ENCODE measurements at regions not wholly inside any gene's neighbourhood (a gene's known extent, or its start where the extent isn't known, plus 50 kb on each side); places are given as distances from the start of the nearest gene placed in this dataset.

DNA sequence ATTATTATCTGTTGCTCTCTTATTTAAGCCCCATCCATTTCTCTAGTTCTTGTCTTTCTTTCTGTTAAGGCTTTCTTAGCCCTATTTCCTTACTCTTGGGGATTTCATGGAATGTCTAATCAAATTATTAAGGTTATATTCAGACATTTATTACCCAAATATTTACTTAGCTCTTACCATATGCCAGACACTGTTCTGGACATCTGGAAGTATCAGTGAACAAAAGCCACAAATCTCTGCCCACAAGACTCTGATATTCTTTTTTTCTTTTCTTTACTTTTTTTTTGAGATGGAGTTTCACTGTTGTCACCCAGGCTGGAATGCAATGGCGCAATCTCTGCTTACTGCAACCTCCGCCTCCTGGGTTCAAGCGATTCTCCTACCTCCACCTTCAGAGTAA is 74.3 kb upstream of the NBL1 start:
- 90 to 97% methylated on average over 3 of the region's 3 CpGs for WGBS, 2 donors

DNA sequence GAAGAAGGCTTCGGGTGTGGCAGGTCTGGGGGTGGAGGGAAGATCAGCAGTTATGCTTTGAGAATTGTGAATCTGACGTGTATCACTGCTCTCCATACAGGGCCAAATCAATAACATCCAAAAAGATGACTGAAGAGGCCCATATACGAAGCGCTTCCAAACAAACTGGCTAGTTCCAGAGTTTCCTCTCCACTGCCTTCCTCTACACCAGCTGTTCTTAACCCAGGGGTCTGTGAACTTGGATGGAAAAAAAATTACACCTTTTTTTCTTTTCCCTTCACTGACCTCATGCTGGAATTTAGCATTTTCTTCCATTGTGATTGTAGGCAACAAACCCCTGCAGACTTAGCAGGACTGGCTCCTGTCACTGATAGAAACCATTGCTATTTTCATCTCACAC is 77.1 kb upstream of the NBL1 start:
- Histone ChIP-seq H3K27me3 (no peaks in the 10 kb centered on the region), H3K27ac (no peak overlapping the region), H3K4me1 (peaks cover 5 to 22% (median 17%) of the 10 kb centered on the region in 3 donors), H3K4me3 (no peak overlapping the region), H3K9me3 (no peaks in the 10 kb centered on the region), H3K36me3 (no peaks in the 10 kb centered on the region)
- WGBS, 2 donors: 90 to 92% methylated on average over 4 of the region's 4 CpGs
- TF ChIP-seq POLR2A (IDR thresholded peaks at IDR 0.05): no peak
- TF ChIP-seq, protein P1, sequence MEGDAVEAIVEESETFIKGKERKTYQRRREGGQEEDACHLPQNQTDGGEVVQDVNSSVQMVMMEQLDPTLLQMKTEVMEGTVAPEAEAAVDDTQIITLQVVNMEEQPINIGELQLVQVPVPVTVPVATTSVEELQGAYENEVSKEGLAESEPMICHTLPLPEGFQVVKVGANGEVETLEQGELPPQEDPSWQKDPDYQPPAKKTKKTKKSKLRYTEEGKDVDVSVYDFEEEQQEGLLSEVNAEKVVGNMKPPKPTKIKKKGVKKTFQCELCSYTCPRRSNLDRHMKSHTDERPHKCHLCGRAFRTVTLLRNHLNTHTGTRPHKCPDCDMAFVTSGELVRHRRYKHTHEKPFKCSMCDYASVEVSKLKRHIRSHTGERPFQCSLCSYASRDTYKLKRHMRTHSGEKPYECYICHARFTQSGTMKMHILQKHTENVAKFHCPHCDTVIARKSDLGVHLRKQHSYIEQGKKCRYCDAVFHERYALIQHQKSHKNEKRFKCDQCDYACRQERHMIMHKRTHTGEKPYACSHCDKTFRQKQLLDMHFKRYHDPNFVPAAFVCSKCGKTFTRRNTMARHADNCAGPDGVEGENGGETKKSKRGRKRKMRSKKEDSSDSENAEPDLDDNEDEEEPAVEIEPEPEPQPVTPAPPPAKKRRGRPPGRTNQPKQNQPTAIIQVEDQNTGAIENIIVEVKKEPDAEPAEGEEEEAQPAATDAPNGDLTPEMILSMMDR (IDR thresholded peaks at IDR 0.05): no peak
- intact Hi-C loops (cut with DNase I): no loop called here
- no peak for DNase-seq

More for the DNA sequence above, 74.3 kb upstream of the NBL1 start:
- TF ChIP-seq, protein P1 (IDR thresholded peaks at IDR 0.05): no peak
- TF ChIP-seq POLR2A (IDR thresholded peaks at IDR 0.05): no peak
- intact Hi-C loops (cut with DNase I): no loop called here
- DNase-seq: no peak
- Histone ChIP-seq H3K36me3 (no peaks in the 10 kb centered on the region), H3K9me3 (no peaks in the 10 kb centered on the region), H3K27me3 (no peaks in the 10 kb centered on the region), H3K4me3 (no peak overlapping the region), H3K4me1 (peaks cover 0 to under 1% (median 0%) of the 10 kb centered on the region in 3 donors), H3K27ac (no peak overlapping the region)

DNA sequence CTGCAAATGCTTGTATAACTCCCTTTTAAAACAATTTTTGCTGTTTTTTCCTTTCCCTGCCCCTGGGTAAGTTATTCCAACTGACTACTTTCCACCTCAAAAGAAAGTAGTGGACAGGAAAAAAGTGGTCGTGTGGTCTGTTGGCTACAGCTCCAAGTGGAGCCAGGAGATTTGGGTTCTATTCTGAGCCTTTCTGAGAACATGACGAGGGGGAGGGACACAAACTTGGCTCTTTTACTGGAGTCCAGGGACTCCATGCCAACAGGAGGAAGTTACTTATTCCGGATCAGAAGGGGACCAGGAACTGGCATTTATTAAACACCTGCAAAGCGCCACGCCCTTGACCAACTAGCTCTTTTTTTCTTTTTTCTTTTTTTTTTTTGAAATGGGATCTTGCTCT is 79.0 kb upstream of the CAPZB start:
- DNase-seq: no peak
- Histone ChIP-seq H3K9me3 (no peaks in the 10 kb centered on the region), H3K27me3 (no peaks in the 10 kb centered on the region), H3K36me3 (no peaks in the 10 kb centered on the region), H3K4me1 (peaks cover 5 to 22% (median 17%) of the 10 kb centered on the region in 3 donors), H3K27ac (peak overlapping the region; percentile 61 to 86 (median 80)), H3K4me3 (peak overlapping the region in 2 of 4 donors; percentile 21 to 44)
- 55 to 56% methylated on average over 4 to 5 of the region's 5 CpGs for WGBS, 2 donors
- intact Hi-C loops (cut with DNase I): no loop called here
- TF ChIP-seq, protein P1 (IDR thresholded peaks at IDR 0.05): no peak
- TF ChIP-seq POLR2A (IDR thresholded peaks at IDR 0.05): no peak

DNA sequence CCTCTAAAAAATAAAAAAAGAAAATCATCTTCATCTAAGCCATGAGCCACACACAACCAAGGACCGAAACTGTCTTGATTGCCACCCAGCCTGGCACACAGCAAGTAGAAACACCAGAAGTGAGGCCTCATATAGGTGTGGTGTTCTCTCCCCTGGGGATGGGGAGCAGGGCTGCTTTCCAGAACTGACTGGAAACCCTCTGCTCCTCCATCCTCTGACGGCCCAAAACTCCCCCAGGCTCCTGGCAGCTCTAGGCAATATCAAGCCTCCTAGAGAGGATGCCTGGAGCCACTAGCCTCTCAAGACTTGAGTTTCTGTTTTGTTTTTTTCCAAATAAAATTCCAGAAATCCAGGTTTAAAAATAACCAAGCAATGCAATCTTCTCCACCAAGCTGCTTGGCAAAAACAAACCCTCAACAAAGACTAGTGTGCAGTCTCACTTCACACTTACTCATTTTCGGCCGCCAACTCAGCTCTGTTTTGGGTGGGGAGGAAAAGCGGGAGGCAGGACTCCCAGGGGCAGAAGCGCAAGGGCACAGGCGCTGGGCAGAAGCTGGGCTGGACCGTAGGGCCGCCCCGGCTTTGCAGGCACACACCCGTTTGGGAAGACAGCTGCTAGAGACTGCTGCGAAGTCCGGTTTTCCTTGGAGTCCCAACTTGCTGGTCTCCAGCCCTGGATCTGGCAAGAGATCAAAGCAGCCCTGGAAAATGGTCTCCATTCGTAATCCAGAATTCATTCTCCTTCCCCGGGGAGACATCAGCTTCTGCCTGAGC is 78.2 kb upstream of the CAPZB start:
- WGBS, 2 donors: 0 to 39% methylated on average over 3 to 9 of the region's 15 CpGs
- intact Hi-C loops (cut with DNase I): no loop called here
- no peaks in the 10 kb centered on the region for H3K36me3 ChIP-seq
- no peak for DNase-seq
- TF ChIP-seq, protein P1 (IDR thresholded peaks at IDR 0.05): no peak
- peak in 1 of 4 donors; percentile 21 for TF ChIP-seq POLR2A (IDR thresholded peaks at IDR 0.05)
- H3K4me3 ChIP-seq: peak overlapping the region in 3 of 4 donors; percentile 21 to 44 (median 25)
- peak overlapping the region; percentile 61 to 86 (median 80) for H3K27ac ChIP-seq
- H3K4me1 ChIP-seq: peaks cover 5 to 22% (median 17%) of the 10 kb centered on the region in 3 donors
- no peaks in the 10 kb centered on the region for H3K9me3 ChIP-seq
- no peaks in the 10 kb centered on the region for H3K27me3 ChIP-seq

DNA sequence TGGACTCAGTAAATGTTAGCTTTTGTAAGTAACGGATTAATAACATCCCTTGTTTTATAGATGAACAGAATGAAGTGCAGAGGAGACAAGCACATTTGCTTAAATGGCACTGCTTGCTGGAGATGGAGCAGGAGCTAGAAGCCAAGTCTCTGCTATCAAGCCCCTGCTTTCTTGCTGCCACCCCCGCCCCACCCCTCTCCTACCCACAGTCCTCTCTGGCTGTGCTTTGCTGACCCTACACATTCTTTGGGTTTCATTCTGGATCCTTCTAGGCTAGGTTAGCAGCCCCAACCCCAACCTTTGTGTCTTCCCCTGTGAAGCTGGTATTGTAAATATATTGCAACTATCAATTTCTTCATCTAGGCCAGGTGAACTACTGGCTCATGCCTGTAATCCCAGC is 77.5 kb upstream of the CAPZB start:
- TF ChIP-seq, protein P1 (IDR thresholded peaks at IDR 0.05): no peak
- TF ChIP-seq POLR2A (IDR thresholded peaks at IDR 0.05): no peak
- H3K27me3 ChIP-seq: no peaks in the 10 kb centered on the region
- 71 to 83% methylated on average over 2 of the region's 2 CpGs for WGBS, 2 donors
- no peak for DNase-seq
- H3K27ac ChIP-seq: peak overlapping the region; percentile 61 to 86 (median 80)
- no peak overlapping the region for H3K4me3 ChIP-seq
- peaks cover 5 to 22% (median 17%) of the 10 kb centered on the region in 3 donors for H3K4me1 ChIP-seq
- H3K9me3 ChIP-seq: no peaks in the 10 kb centered on the region
- H3K36me3 ChIP-seq: no peaks in the 10 kb centered on the region
- intact Hi-C loops (cut with DNase I): no loop called here

Measured in esophagus squamous epithelium (tissue), 5 donors.